ENCODE measurements at regions not wholly inside any gene's neighbourhood (a gene's known extent, or its start where the extent isn't known, plus 50 kb on each side); places are given as distances from the start of the nearest gene placed in this dataset.

DNA sequence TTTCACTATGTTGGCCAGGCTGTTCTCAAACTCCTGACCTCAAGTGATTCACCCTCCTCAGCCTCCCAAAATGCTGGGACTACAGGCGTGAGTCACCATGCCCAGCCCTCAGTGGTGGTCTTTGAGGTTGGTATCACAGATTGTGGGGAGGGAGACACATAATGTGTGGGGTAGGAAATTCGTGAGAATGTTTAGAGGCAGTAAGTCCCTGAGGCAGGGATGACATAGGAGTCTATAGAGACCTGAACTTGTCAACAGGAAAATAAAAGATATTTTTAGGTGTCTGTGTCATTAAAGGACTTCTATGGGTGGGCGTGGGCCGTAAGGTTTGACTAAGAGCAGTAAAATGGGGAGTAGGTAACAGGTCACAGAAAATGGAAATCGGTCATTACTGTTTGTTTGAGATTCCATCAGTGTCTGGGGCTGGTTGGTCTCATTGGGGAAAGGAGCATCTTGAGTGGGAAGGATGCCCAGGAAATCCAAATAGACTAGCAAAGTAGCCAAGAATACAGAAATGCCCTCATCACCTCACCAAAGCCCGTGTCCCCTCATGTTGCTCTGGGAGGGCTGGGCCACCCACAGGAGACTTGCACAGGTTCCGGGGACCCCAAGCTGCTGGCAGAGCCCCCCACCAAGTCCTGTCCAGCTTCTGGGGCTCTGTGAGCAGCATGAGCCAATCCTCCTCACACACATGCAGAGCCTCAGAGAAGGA lies 63.6 kb upstream of the BCL2L14 start:
- Histone ChIP-seq H3K4me3 (ENCODE audit: low read depth, low read length, poor library complexity, severe bottlenecking) (no peak overlapping the region), H3K9me3 (ENCODE audit: low read depth, low read length, poor library complexity, severe bottlenecking) (no peaks in the 10 kb centered on the region), H3K27me3 (replicated peaks; ENCODE audit: insufficient read depth, low read depth, low read length, poor library complexity) (no peaks in the 10 kb centered on the region), H3K27ac (ENCODE audit: low read depth, low read length, poor library complexity, severe bottlenecking) (no peak overlapping the region), H3K4me1 (ENCODE audit: insufficient read depth, low read length, poor library complexity, severe bottlenecking) (peaks cover 30% of the 10 kb centered on the region), H3K36me3 (ENCODE audit: insufficient read depth, low read length, poor library complexity, severe bottlenecking) (no peaks in the 10 kb centered on the region)
- intact Hi-C loops (cut with micrococcal nuclease; ENCODE audit: unreplicated experiment) = no loop called here
- BruUV-seq (replicated peaks) = no TSS peak
- no peak for TF ChIP-seq EZH2 (IDR thresholded peaks at IDR 0.05; ENCODE audit: borderline replicate concordance, low read depth, low read length, poor library complexity, severe bottlenecking)
- TF ChIP-seq, protein P1, sequence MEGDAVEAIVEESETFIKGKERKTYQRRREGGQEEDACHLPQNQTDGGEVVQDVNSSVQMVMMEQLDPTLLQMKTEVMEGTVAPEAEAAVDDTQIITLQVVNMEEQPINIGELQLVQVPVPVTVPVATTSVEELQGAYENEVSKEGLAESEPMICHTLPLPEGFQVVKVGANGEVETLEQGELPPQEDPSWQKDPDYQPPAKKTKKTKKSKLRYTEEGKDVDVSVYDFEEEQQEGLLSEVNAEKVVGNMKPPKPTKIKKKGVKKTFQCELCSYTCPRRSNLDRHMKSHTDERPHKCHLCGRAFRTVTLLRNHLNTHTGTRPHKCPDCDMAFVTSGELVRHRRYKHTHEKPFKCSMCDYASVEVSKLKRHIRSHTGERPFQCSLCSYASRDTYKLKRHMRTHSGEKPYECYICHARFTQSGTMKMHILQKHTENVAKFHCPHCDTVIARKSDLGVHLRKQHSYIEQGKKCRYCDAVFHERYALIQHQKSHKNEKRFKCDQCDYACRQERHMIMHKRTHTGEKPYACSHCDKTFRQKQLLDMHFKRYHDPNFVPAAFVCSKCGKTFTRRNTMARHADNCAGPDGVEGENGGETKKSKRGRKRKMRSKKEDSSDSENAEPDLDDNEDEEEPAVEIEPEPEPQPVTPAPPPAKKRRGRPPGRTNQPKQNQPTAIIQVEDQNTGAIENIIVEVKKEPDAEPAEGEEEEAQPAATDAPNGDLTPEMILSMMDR (conservative IDR thresholded peaks at IDR 0.05; ENCODE audit: low read depth, low read length) = no peak
- DNase-seq (ENCODE audit: low spot score) = no peak
- ChIA-PET CTCF (no interaction called here), POLR2A (ENCODE audit: low non-redundant PET) (no interaction called here)

DNA sequence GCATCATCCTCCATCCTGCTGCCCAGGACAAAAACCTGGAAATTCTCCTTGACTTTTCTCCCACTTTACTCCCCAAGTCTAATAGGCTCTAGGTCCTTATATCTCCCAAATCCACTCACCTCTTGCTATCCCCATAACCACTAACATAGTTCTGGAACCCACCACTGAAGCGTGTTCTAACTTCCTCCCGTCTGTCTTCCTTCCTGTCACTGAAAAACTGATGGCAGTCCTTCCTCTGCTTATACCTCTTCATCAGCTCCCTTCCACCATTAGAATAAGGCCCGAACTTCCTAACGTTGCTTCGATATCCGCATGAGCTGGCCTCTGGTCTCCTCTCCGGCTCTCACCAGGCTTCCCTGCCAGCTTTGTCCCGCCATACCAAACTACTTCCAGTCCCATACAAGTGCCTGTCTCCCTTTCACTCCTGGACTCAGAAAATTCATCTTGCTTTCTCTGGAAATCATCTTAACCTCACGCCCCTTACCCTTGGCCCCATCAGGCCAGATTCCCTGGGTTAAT lies 63.0 kb upstream of the BCL2L14 start:
- H3K36me3 ChIP-seq (ENCODE audit: insufficient read depth, low read length, poor library complexity, severe bottlenecking) = no peaks in the 10 kb centered on the region
- no TSS peak for BruUV-seq (replicated peaks)
- CTCF ChIA-PET = no interaction called here
- no peaks in the 10 kb centered on the region for H3K27me3 ChIP-seq (replicated peaks; ENCODE audit: insufficient read depth, low read depth, low read length, poor library complexity)
- intact Hi-C loops (cut with micrococcal nuclease; ENCODE audit: unreplicated experiment) = no loop called here
- POLR2A ChIA-PET (ENCODE audit: low non-redundant PET) = no interaction called here
- H3K27ac ChIP-seq (ENCODE audit: low read depth, low read length, poor library complexity, severe bottlenecking) = no peak overlapping the region
- TF ChIP-seq, protein P1 (conservative IDR thresholded peaks at IDR 0.05; ENCODE audit: low read depth, low read length) = no peak
- no peak for TF ChIP-seq EZH2 (IDR thresholded peaks at IDR 0.05; ENCODE audit: borderline replicate concordance, low read depth, low read length, poor library complexity, severe bottlenecking)
- no peaks in the 10 kb centered on the region for H3K9me3 ChIP-seq (ENCODE audit: low read depth, low read length, poor library complexity, severe bottlenecking)
- H3K4me1 ChIP-seq (ENCODE audit: insufficient read depth, low read length, poor library complexity, severe bottlenecking) = peaks cover 30% of the 10 kb centered on the region
- DNase-seq (ENCODE audit: low spot score) = no peak
- no peak overlapping the region for H3K4me3 ChIP-seq (ENCODE audit: low read depth, low read length, poor library complexity, severe bottlenecking)

DNA sequence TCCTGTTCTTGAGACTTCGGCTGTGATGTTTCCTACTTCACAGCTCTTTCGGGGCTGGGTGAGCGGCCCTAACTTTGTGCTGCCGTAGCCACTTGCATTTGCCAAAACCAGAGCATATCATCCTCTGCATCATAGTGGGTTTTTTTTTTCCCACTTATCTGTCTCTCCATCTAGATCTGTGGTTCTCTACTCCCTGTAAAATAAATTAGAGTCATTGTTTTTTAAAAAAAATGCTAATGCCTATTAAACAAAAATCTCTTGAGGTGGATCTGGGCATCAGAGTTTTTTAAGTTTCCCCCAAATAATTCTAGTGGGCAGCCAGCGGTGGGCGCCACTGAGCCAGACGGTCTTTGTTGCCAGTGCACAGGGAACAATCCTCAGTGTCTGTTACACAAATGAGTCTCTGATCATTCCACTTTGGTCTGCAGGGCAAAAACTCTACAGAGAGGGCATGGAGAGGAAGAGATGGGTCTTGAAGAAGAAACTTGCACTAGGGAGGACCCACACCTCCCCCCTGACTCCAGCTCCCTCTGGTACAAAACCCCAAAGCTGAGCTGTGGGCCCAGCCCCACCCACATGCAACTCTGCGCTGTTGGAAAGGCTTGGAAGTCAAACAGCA lies 62.4 kb upstream of the BCL2L14 start:
- Histone ChIP-seq H3K9me3 (ENCODE audit: low read depth, low read length, poor library complexity, severe bottlenecking) (no peaks in the 10 kb centered on the region), H3K4me1 (ENCODE audit: insufficient read depth, low read length, poor library complexity, severe bottlenecking) (peaks cover 30% of the 10 kb centered on the region), H3K27me3 (replicated peaks; ENCODE audit: insufficient read depth, low read depth, low read length, poor library complexity) (no peaks in the 10 kb centered on the region), H3K27ac (ENCODE audit: low read depth, low read length, poor library complexity, severe bottlenecking) (no peak overlapping the region), H3K36me3 (ENCODE audit: insufficient read depth, low read length, poor library complexity, severe bottlenecking) (no peaks in the 10 kb centered on the region), H3K4me3 (ENCODE audit: low read depth, low read length, poor library complexity, severe bottlenecking) (no peak overlapping the region)
- no TSS peak for BruUV-seq (replicated peaks)
- POLR2A ChIA-PET (ENCODE audit: low non-redundant PET) = no interaction called here
- TF ChIP-seq EZH2 (IDR thresholded peaks at IDR 0.05; ENCODE audit: borderline replicate concordance, low read depth, low read length, poor library complexity, severe bottlenecking) = no peak
- TF ChIP-seq, protein P1 (conservative IDR thresholded peaks at IDR 0.05; ENCODE audit: low read depth, low read length) = peak; percentile 72
- intact Hi-C loops (cut with micrococcal nuclease; ENCODE audit: unreplicated experiment) = no loop called here
- peak; percentile 24 for DNase-seq (ENCODE audit: low spot score)
- CTCF ChIA-PET = interaction anchor here (0.6 kb wide), 1 partner anchor 232 kb away, joined by 12 read pairs; no protein-coding TSS in a partner anchor

Data from A673 (cell line).